Esophagus muscularis mucosa (tissue), 4 donors: ENCODE measurements at regions not wholly inside any gene's neighbourhood (a gene's known extent, or its start where the extent isn't known, plus 50 kb on each side); places are given as distances from the start of the nearest gene placed in this dataset.

Experiments
- EP300 ChIP-seq: sonication (generic); formaldehyde crosslinking; IDR thresholded peaks from one replicate; pipeline ENCODE4 v1.6.1; 2017; ENCODE audit warnings: antibody characterized with exemption
- POLR2A ChIP-seq: fragments of 450-650 bp; IDR thresholded peaks from one replicate; pipeline ENCODE4 v1.6.1; 2017; ENCODE audit warnings: antibody characterized with exemption, moderate library complexity, mild to moderate bottlenecking, low read depth
- TF ChIP-seq, protein P1 (sequence below), 3 experiments: fragments of 200-600 bp in 2 of 3; fragments of 450-650 bp in 1 of 3; sonication (generic) in 2 of 3; IDR thresholded peaks; one replicate each; pipeline ENCODE4 v1.5.1; 2017 to 2019; ENCODE audit warnings: antibody characterized with exemption in 3 of 3, mild to moderate bottlenecking in 2 of 3, moderate library complexity in 1 of 3

DNA sequence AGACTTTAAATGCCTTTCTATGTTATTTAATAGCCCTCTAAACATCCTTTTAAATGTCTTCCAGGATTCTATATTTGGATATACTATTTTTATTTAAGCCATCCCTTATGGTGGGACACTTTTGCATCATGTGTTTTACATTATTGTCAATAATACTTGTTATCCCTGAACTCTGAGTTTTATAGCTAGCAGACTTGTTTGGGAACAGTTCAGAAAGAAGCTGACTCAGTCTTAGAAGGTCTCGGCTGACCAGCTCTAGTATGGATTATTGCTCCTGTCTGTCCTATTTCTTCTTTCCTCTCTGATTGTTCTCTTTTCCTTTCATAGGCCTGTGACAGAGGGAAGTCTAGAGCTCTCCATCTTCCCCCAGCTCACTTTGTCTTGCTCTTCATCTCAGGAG lies 77.3 kb upstream of the CXCR4 start:
- TF ChIP-seq, protein P1, sequence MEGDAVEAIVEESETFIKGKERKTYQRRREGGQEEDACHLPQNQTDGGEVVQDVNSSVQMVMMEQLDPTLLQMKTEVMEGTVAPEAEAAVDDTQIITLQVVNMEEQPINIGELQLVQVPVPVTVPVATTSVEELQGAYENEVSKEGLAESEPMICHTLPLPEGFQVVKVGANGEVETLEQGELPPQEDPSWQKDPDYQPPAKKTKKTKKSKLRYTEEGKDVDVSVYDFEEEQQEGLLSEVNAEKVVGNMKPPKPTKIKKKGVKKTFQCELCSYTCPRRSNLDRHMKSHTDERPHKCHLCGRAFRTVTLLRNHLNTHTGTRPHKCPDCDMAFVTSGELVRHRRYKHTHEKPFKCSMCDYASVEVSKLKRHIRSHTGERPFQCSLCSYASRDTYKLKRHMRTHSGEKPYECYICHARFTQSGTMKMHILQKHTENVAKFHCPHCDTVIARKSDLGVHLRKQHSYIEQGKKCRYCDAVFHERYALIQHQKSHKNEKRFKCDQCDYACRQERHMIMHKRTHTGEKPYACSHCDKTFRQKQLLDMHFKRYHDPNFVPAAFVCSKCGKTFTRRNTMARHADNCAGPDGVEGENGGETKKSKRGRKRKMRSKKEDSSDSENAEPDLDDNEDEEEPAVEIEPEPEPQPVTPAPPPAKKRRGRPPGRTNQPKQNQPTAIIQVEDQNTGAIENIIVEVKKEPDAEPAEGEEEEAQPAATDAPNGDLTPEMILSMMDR (IDR thresholded peaks at IDR 0.05): no peak
- TF ChIP-seq EP300 (no peak), POLR2A (no peak)
